GM10248 (cell line): ENCODE measurements at regions not wholly inside any gene's neighbourhood (a gene's known extent, or its start where the extent isn't known, plus 50 kb on each side); places are given as distances from the start of the nearest gene placed in this dataset.

ENCODE experiments used
- CTCF ChIA-PET: fragments of 300-600 bp; sonication (Branson Sonifier 250); formaldehyde crosslinking; extraction: SDS; loops from one replicate; lab custom pipeline; 2021; ENCODE audit warnings: antibody characterized with exemption; lab: Yijun Ruan, JAX
- POLR2A ChIA-PET: fragments of 350-650 bp; sonication (Branson Sonifier 250); formaldehyde crosslinking; extraction: SDS; loops from one replicate; lab custom pipeline; 2020; ENCODE audit warnings: antibody characterized with exemption; lab: Yijun Ruan, JAX
- DNase-seq: peaks from one replicate; pipeline ENCODE4 v3.0.0; 2012; ENCODE audit errors: extremely low spot score
- CTCF ChIP-seq: IDR thresholded peaks from 2 replicates; pipeline ENCODE4 v1.5.1; 2012; ENCODE audit warnings: mild to moderate bottlenecking, low read depth; ENCODE audit errors: extremely low read depth, missing control alignments, control extremely low read depth

- DNase-seq: no peak
- no peak for TF ChIP-seq CTCF
- ChIA-PET CTCF (no interaction called here), POLR2A (no interaction called here)
Measured at GRCh38 chr17:13222975-13223374, 205.1 kb upstream of the ELAC2 start.

- TF ChIP-seq CTCF: no peak
- POLR2A ChIA-PET: no interaction called here
Measured at GRCh38 chr17:13212860-13213259, 195.0 kb upstream of the ELAC2 start.

GRCh38 chr17:13209081-13209480 lies 191.3 kb upstream of the ELAC2 start:
- no peak for DNase-seq
- ChIA-PET POLR2A (no interaction called here), CTCF (interaction anchor here (1.1 kb wide), 1 partner anchor 18 kb away, joined by 6 read pairs; no protein-coding TSS in a partner anchor)
- TF ChIP-seq CTCF: no peak

More at GRCh38 chr17:13212860-13213259, 195.0 kb upstream of the ELAC2 start:
- CTCF ChIA-PET: no interaction called here
- no peak for DNase-seq

GRCh38 chr17:13204607-13205237 lies 186.9 kb upstream of the ELAC2 start:
- ChIA-PET CTCF (no interaction called here), POLR2A (no interaction called here)
- DNase-seq: no peak
- no peak for TF ChIP-seq CTCF

DNA sequence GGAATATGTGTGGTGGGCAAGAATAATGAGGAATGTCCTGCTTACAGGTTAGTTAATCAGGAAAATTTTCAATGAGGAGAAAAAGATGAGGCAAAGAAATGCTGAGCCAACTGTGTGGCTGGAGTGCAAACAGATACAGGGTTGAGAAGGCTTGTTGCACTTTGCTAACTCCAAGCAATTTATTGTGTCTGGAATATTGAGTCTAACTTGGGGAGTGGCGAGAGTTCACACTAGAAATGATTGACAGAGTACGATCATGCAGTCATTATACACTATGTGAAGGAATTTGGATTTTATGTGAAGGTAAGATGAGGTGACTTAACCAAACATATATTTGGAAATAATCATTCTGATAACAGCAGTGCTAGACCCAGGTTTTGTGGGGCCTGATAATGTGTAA lies 185.0 kb upstream of the ELAC2 start:
- POLR2A ChIA-PET: no interaction called here
- no peak for TF ChIP-seq CTCF
- no peak for DNase-seq
- CTCF ChIA-PET: no interaction called here

DNA sequence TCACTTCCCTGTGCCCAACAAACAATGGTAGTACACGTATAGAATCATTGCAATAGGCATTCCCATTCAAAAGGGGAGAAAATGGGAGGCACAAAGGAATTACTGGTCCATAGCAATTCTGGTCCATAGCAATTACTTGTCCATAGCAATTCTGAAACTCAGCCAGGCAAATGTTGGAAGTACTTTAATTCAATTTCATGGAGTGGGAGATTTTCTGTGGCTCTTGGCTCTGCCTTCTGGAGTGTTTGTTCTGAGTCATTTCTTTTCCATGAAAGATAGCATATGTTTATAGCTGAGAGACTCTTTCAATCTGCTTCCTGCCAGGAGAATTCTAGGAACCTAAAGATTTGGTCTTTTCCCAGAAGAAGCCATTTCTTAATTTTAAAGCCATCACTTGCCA lies 182.8 kb upstream of the ELAC2 start:
- TF ChIP-seq CTCF: no peak
- ChIA-PET POLR2A (no interaction called here), CTCF (no interaction called here)

More for the DNA sequence above, 182.8 kb upstream of the ELAC2 start:
- DNase-seq: no peak
